ENCODE measurements at regions not wholly inside any gene's neighbourhood (a gene's known extent, or its start where the extent isn't known, plus 50 kb on each side); places are given as distances from the start of the nearest gene placed in this dataset.
A peak's percentile ranks its signal among the peaks of the same experiment; 100 is the strongest.

DNA sequence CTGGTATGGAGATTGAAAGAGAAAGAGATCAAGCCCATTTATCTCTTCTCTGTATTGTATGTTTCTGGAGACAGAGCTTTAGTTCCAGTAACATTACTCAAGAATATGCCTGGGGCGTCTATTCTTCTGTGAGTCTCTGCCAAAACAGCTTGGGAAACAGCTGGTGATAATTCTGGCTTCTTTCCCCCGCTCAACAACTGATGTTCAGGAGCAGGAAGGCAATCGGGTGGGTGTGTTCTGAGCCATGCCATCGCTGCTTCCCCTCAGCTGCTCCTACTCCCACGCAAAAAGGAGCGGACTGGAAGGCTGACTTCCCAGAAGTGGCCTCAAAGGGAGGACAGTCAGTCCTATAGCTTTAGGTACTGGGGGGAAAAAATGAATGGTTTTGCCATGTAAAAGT lies 695.1 kb downstream of the PLCL1 start:
- TF ChIP-seq CTCF (IDR thresholded peaks at IDR 0.05; ENCODE audit: low read depth, low read length), result no peak
- DNase-seq (ENCODE audit: low read depth in 2 of 2), result peak; percentile 10 to 88
- no peak overlapping the region for H3K4me3 ChIP-seq (replicated peaks in 1 of 2; ENCODE audit: low read depth in 2 of 2, low read length in 2 of 2)

DNA sequence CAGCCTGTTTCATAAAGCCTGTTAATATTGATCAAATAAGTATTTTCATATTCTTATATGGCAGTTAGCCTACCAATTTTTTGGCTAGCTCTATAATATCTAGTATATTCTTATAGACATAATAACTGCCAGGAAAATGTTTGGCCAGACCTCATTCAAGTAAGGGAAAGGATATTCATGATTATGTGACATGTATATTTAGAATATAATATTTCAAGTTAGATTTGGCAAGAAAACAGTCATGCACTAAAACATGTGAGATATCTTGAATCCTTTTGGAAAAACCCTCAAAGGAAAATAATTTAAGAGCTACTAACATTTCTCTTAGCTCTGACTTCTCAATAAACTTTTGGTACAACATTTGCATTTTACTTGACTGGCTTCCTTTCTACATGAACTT lies 694.1 kb downstream of the PLCL1 start:
- no peak for DNase-seq (ENCODE audit: low read depth in 2 of 2)
- H3K4me3 ChIP-seq (replicated peaks in 1 of 2; ENCODE audit: low read depth in 2 of 2, low read length in 2 of 2), result no peak overlapping the region
- no peak for TF ChIP-seq CTCF (IDR thresholded peaks at IDR 0.05; ENCODE audit: low read depth, low read length)

DNA sequence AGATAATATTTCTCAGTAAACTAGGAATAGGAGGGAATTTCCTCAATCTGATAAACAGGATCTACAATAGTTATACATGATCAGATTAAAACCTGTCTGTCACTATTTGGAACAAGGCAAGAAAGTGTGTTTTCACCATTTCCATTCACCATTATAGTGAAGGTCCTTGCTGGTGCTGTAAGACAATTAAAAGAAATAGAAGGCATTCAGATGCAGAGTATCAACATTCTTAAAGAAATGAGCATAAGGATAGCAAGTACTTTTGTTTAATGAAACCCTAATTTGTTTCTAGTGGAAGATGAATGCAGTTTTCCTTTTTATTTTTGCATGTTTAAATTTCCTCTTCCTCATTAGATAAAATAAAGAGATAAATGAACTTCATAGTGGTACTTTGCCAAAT lies 693.7 kb downstream of the PLCL1 start:
- no peak for DNase-seq (ENCODE audit: low read depth in 2 of 2)
- no peak for TF ChIP-seq CTCF (IDR thresholded peaks at IDR 0.05; ENCODE audit: low read depth, low read length)
- H3K4me3 ChIP-seq (replicated peaks in 1 of 2; ENCODE audit: low read depth in 2 of 2, low read length in 2 of 2), result no peak overlapping the region

DNA sequence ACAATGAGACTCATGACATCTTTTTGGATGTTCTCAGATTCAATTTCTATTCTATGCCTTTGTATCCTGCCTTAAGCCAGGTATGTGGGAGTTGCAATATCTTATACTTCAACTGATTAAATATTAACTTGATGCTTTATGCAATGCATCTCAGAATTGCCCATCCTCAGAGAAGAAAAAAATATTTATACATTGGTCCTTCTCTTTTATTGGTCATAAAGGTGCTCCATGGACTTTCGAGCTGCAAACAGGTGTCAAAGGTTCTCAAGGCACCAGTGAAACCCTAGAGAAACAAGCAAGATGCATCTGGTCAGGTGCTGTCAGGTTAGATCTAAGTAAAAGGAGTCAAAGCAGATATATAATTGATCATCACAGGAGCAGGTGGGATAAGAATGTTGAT lies 690.5 kb downstream of the PLCL1 start:
- TF ChIP-seq CTCF (IDR thresholded peaks at IDR 0.05; ENCODE audit: low read depth, low read length), result no peak
- H3K4me3 ChIP-seq (replicated peaks in 1 of 2; ENCODE audit: low read depth in 2 of 2, low read length in 2 of 2), result no peak overlapping the region
- DNase-seq (ENCODE audit: low read depth in 2 of 2), result no peak

DNA sequence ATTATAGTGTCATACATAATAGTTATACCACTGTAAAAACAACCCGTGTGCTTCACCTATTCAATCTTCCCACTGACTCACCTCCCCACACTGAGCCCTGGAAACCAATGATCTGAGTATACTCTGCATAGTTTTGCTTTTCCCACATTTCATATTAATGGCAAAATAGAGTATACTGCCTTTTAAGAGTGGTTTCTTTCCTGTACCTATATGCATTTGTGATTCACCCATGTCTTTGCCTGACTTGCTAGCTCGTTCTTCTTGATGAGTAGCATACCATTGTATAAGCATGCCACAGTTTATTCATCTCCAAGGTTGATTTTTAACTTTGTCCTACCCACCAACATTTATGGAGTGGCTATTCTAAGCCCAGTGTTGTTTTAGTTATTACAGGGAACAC lies 686.4 kb downstream of the PLCL1 start:
- no peak overlapping the region for H3K4me3 ChIP-seq (replicated peaks in 1 of 2; ENCODE audit: low read depth in 2 of 2, low read length in 2 of 2)
- TF ChIP-seq CTCF (IDR thresholded peaks at IDR 0.05; ENCODE audit: low read depth, low read length), result no peak
- DNase-seq (ENCODE audit: low read depth in 2 of 2), result no peak

DNA sequence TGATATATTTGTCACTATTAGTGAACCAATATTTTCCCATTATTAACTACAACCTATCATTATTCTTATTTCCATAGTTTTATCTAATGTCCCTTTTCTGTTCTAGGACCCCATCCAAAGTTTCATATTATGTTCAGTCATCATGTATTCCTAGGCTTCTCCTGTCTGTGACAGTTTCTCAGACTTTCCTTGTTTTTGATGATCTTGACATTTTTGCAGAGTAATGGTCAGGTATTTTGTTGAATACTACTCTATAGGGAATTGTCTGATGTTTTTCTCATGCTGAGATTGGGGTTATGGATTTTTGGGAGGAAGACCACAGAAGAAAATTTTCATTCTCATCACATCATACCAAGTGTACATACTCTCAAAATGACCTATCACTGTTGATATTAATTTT lies 684.6 kb downstream of the PLCL1 start:
- H3K4me3 ChIP-seq (replicated peaks in 1 of 2; ENCODE audit: low read depth in 2 of 2, low read length in 2 of 2), result no peak overlapping the region
- no peak for TF ChIP-seq CTCF (IDR thresholded peaks at IDR 0.05; ENCODE audit: low read depth, low read length)
- no peak for DNase-seq (ENCODE audit: low read depth in 2 of 2)

DNA sequence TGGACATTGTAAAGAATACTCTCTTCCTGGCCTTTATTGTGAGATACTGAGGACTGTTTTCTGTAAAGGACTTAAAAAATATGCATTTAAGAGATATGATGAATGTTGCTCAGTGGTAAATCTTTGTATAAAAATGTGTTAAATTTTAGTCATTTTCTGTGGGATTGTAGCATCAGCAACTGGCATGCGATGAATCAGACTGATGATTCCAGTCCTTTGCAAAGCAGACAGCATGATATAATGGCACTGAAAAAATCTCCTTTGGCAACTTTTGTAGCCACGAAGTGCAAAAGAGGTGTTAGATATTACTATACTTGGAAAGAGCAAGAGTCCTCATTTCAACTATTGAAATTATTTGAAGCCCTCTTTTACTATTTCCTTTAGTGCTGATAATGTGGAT lies 678.7 kb downstream of the PLCL1 start:
- TF ChIP-seq CTCF (IDR thresholded peaks at IDR 0.05; ENCODE audit: low read depth, low read length), result no peak
- H3K4me3 ChIP-seq (replicated peaks in 1 of 2; ENCODE audit: low read depth in 2 of 2, low read length in 2 of 2), result no peak overlapping the region
- no peak for DNase-seq (ENCODE audit: low read depth in 2 of 2)
